ENCODE measurements at regions not wholly inside any gene's neighbourhood (a gene's known extent, or its start where the extent isn't known, plus 50 kb on each side); places are given as distances from the start of the nearest gene placed in this dataset.
"Not testable (repeated sequence)": the region's sequence is repeated elsewhere in the genome, so short reads cannot be mapped to it uniquely, and the experiment has no call there.

DNA sequence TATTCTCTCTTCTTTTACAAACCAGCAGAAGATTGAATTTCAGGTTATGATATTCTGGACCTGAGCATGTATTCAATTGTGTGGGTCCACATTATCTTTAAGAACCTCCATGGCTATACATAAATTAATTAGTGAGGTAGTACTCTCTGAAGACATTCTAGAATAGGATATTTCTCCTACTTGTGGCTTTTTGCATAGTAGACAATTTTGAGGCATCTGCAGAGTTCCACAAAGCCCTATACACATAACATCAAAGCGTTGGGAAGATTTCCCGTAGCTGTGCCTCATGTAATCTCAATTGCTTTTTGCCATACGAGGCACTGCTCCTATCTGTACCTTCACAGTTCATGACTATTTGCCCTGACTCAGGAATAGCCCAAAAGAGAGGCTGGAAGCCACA is 395.4 kb upstream of the RGS17 start:
- DNase-seq: no peak

DNA sequence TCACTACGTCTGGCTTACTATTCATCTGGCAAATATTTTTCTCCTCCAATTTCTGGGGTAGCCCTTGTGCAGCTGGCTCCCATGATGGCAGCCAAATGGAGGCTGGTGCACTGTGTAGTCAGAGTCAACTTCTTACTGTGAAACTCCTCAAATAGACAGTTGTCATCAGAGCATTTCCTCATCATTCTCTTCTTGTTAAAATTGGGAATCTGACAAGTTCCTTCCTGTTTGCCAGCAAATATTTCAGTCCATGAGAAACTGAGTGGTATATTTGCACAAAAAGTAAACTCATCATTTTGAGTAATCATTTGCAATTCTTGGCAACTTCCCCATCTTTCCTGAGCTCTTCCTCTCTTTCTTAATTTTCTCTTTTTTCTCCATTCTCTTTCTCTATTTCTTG is 394.9 kb upstream of the RGS17 start:
- DNase-seq: no peak

DNA sequence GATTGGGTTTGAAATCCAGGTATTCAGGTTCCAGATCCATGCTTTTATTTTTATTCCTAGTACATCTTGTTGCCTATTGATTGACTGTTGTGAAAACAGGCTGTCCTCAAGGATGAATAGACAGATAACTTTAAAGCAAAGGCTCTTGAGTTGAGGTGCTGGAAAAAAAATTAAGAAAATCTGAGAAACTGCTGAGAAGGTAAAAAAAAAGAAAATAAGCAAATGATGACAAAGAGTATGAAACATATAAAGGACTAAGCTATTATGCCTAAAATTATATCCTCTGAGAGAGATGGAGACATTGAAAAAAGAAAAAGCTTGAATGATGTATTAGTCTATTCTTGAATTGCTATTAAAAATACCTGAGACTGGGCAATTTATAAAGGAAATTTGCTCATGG is 392.3 kb upstream of the RGS17 start:
- DNase-seq: no peak

DNA sequence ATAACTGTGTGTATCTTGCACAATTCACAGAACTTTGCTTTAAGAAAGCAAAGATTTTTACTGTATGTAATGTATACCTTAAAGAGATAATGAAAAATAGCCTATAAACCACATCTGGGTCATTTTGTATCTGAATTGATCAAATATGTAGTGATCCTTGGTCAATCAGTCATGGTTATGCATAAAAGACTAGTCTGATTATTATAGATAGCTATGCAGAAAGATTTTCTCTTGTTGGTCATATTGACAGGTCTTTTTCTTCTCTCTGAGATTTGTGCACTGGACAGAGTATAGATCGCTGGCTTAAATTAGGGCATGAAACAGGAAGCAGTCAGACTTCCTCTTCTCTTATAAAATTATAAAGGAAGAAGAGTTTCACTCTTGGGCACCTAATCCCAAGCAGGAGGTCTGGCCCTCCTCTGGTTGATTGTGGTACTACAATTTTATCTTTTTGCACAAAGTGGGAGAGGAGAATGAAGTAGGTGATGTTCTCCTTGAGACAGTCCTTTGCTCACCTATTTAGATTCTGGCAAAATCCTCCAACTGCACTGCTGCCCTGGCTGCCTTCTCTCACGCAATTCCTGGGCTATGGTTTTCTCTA is 380.9 kb upstream of the RGS17 start:
- peak in 1 of 2 experiments; percentile 52 for DNase-seq

DNA sequence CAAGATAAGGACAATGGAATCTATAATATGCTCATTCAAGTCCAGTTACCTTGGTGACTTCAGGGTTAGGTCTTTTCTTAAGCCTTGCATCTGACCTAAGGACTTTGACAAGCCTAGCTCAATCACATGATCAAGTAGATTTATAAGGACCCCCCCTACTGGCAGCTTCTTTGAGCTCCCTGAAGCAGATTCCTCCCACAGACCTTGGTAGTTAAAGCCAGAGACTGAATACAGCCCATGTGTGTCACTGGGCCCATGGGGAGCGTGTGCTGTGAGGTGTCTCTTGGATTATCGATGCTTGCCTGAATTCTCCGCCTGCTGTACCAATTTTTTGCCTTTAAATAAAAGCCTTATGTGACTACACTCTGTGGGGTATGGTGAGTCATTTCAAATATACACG is 372.7 kb upstream of the RGS17 start:
- peak in 1 of 2 experiments; percentile 13 for DNase-seq

DNA sequence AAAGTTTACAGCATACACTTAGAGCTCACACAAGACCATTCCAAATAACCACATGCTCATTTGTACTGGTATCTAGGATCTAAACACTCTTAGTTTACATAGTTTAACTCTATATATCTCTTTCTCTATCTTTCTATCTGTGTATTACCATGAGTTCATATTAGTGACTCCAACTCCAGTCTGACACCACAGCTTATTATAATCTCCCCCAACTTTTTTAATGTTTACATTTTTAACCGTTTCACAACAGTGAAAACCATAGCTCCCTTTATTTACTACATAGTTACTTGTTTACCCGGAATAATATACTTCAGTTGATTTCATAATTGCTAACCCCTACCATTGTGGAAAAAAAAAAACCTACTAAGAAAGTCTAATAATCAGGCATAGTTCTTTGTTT is 362.4 kb upstream of the RGS17 start:
- DNase-seq: no peak

DNA sequence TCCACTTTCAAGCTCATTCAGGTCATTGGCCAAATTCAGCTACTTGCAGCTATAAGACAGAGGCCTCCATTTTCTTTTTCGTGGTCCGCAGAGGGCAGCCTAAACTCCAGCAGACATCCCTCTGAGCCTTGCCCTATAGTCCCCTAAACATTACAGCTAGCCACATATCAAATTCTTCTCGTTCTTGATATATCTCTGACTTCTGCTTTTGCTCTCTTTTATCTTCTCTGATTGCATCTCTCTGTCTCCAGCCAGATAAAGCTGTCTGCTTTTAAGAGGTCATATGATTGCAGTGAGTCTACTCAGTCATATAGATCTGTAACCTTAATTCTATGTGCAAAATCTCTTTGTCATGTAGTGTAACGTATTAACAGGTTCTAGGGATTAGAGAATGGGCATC is 358.4 kb upstream of the RGS17 start:
- DNase-seq: no peak

DNA sequence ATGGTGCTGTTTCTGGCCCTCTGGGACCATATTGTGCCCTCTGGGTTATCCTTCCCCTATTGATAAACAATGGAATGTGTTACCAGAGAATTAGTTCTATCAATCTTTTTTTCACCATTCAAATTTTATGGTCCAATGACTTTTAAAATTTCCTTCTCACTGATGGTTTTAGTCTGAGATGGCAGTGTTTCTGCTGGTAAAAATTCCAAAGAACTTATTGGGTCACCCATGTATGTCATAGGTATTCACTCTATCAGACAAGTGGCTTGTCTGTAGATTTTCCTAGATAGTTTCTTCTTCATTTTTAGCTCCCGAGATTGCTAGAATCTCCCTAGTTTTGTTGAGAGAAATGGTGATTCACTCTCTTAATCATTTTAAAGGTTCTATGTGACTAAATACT is 357.2 kb upstream of the RGS17 start:
- no peak for DNase-seq

DNA sequence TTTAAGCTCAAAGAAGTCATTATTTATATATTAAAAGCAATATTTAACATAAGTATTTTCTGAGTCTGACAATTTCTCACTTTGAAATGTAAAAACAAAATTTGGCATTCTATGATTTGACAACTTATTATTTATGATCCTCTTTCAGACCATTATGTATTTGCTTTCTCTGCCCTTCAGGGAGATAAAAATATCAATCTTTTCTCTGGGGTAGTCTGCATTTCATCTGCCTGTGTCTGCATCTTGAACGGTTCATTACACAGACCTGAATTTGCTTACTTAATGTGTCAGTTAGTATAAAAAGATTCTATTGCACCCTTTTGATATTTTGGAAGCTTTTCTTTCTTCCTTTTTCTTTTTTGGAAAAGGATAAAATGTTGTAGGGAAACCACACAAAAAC is 354.0 kb upstream of the RGS17 start:
- DNase-seq: peak; percentile 16 to 31

DNA sequence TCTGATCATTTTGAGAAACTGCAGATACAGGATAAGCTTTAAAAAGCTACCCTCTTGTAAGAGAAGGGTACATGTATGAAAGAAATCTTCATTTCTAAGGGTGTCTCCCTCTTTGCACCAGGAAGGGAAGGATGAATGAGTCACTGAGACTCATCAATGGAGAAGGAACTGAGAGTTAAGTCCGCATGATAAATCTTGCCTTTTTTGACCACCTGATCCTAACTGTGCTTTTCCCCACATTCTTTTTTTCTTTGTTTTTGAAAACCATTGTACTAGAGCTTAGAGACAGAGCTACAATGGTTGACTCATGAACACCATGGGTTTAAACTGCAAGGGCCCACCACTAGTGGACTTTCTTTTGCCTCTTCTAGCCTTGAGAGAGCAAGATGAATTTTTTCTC is 353.0 kb upstream of the RGS17 start:
- DNase-seq: no peak

DNA sequence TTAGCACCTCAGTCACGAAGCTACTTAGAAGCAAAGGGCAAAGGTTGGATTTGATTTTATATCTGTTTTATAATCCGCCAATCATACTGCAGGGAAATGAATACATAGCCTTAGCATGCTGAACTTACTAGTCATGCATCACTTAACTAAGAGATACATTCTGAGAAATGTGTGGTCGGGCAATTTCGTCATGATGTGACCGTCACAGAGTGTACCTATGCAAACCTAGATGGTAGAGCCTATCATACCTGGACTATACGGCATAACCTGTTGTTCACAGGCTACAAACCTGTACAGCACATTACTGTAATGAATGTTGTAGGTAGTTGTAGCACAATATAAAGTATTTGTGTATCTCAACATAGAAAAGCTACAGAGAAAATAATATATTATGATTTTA is 345.2 kb upstream of the RGS17 start:
- peak; percentile 50 to 64 for DNase-seq

DNA sequence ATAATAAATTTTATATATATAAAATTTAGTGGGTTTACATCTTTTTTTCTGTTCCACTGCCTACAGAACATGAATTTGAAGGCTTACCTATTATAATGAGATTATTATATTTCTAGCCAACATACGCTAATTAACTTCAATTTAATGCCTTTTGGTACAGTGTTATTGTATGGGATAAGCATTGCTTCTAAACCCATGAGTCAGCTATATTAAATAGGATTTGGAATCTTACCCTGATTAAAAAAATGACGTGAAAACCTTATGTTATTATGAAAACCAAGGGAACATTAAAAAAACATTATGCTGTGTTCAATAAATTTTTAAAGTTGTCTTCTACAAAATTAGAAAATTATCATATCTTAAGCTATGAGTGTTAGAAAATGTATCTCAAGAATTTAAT is 334.0 kb upstream of the RGS17 start:
- DNase-seq: no peak

DNA sequence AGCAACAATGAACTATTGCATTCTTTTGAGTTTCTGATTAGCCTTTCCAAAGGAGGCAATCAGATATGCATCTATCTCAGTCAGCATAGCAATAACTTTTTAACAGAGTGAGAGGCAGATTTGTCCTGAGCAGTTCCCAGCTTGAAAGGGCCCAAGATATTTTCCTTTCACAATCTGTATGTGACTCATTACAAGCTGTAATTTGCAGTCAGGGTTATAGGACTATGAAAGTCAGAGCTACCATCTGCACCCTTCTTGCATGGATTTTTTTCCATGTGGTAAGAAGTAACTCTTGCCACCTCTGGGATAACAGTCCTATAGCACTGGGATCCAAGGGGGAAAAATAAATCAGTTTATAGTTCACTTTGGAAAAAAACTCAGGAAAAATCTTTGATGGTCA is 318.2 kb upstream of the RGS17 start:
- no peak for DNase-seq

DNA sequence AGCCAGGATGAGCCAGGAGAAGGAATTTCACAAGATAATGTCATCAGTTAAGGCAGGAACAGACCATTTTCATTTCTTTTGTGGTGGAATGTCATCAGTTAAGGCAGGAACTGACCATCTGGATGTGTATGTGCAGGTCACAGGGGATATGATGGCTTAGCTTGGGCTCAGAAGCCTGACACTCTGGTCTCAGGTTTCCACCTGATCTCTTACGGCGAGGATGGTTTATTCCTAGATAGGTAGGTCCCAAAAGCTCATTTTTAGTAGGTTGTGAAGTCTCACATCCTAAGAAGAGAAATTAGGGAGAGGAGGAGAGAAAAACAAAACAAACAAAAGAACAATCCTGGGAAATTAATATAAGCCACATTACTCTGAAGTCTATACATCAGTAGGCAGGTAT is 311.7 kb upstream of the RGS17 start:
- not testable (repeated sequence) for DNase-seq

DNA sequence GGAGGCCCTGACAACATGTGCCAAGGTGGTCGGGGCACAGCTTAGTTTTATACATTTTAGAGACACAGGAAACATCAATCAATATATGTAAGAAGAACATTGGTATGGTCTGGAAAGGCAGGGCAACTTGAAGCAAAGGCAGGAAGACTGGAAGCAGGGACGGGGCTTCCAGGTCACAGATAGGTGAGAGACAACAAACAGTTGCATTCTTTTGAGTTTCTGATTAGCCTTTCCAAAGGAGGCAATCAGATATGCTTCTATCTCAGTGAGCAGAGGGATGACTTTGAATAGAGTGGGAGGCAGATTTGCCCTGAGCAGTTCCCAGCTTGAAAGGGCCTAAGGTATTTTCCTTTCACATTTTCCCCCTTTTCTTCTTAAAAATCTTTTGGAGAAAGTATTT is 311.0 kb upstream of the RGS17 start:
- DNase-seq: no peak

DNA sequence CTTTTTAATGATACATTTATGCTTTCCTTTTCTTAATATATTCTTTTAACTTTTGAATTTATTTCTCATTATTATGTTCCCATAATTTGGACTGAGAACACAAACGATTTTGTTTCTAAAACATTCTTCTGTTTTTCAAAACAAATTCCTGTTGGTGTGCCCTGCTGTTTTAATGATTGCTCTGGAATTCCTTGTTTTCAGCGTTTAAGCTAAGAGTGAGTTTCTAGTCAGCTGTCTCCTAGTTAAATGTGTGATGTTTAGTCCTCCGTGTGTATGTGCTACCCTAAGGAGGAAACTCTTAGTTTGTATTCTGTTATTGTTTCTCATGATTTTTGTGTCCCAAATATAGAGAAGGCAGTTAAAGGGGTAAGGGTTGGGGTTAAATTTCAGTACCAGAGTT is 306.1 kb upstream of the RGS17 start:
- DNase-seq: no peak

DNA sequence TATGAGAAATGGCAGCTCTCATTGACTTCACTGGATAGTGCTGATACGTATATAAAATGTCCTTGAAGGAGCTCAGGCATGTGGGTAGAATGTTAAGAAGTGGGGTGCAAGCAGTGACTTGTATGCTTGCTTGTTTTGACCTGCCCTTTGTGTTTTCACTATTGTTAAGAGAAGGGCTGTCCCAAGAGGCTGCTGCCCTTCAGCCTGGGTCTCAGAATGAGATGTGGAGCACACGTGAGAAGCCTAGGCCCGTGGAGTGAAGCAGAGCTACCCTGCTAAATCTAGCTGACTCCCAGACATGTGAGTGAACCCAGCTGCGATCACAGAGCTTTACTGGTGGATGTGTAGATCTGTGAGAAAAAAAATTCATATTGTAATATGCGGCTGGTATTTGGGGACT is 305.3 kb upstream of the RGS17 start:
- no peak for DNase-seq

DNA sequence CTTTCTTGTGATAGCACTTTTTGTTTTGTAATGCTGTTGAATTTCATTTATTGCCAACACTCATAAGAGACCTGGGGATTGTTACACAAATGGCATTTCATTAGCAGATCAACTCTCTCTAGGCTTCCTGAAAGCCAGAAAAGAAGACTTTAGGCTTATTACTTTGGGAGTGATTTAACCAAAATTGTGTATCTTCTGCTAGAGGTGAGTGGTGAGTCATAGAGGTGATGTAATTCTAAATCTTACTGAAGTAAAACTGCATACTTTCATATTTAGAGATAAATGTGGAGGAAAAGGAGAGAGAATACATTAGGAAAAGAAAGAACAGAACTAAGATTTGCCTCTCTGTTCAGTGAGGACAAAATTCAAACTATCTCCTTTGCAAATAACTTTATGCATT is 304.7 kb upstream of the RGS17 start:
- DNase-seq: no peak

DNA sequence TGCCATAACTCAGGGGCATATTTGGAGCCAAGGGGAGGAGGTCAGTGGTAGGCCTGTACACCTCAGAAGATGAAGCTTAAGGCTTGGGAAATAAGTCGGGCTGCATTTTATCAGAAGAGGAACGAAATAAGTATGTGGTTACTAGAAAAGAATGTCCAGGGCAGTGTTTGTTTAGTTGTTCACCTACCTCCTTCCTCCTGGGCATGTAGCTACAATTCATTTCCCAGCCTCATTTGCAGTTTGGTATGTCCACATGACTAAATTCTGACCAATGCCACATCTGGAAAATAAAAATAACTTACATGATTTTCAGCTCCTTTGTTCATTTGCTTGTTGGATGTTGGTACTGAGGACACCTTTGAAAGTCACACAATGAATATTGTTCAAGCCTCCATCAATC is 294.5 kb upstream of the RGS17 start:
- DNase-seq: no peak

DNA sequence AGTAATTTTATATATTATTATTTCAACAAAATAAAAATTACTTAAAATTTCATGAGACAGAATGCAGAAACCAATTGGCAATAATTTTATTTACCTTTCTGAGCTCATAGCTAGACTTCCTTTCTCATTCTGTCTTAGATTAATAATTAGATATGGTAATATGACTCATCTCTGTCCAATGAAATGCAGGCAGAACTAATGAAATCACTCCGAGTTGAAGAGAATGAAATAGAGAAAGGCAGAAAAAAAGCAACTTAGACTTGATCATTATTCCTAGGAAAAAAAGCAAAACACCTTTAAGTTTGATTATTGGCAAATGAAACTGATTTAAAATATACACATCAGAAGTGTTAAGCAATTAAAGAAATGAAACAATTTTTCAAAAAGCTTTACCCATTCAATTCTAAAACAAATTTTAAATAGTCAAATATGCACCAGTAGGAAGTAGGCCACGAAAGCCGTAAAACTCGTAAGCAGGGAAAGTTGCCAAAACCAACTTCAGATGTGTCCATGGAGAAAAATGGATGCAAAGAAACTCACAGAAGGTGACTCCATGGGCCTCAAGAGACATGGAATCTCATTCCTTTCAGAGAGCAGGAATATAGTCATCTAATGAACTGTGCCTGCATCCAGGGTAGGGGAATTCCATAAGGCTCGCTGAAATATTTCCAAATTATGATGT is 293.8 kb upstream of the RGS17 start:
- no peak for DNase-seq

DNA sequence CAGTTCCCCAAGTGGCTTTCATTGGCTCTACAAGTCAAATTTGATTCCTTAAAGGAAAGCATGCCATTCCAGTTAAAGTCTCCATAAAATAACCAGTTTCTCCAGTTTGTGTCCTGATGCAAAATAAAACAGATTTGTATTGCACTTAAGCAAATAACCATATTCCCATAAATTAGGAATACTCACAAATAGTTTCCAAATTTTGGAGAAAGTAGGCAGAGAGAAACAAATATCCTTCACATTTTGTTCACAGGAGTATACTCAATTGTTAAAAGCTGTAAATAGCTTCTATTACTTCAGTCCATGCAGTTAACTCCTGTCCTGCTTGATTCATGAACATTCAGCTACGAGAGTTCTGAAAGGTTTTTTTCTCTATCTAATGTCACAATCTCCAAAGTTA is 281.4 kb upstream of the RGS17 start:
- no peak for DNase-seq

DNA sequence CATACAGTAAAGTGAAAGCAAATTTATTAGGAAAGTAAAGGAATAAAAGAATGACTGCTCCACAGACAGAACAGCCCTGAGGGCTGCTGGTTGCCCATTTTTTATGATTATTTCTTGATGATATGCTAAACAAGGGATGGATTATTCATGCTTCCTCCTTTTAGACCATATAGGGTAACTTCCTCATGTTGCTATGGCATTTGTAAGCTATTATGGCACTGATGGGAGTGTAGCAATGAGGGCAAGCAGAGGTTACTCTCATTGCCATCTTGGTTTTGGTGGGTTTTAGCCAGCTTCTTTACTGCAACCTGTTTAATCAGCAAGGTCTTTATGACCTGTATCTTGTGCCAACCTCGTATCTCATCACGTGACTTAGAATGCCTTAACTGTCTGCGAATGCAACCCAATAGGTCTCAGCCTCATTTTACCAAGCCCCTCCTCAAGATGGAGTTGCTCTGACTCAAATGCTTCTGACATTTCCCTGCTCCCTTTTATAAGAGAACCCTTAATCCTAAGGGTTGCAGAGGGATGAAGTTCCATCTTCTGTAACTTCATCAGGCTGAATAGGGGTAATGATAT is 280.1 kb upstream of the RGS17 start:
- DNase-seq: no peak

DNA sequence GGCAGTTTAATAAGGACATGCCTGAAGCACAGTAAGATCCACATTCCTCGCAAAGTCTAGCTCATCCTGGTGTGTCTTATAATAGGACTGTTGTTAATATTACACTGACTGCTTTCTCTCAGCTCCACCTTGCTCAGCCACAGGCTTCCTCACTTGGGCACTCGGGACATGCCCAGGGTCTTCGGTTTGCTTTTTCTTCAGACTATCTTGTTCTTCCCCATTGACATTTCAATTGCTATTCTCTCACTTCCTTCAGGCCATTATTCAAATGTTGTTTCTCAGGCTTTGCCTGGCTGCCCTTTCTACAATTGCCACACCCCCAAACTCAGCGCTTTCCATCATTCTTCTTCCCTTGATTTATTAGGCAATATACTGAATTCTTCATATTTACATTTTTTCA is 274.8 kb upstream of the RGS17 start:
- no peak for DNase-seq

DNA sequence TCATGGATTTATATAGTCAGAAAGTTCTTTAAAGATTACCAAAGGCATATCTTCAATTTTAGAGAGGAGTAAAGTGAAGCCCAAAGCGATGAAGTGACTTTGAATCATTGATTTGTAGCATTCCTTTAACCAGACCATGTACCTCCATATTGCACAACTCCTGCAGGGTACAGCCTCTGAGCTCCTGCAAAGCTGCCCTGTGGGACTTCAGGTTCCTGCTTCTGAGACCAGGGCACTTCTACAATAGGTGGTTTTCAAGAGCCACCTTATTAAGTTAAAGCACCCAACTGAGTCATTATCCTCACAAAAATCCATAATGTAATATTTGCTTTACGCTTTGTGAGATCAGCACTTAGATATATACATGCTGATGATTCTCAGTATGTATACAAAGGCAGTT is 270.7 kb upstream of the RGS17 start:
- no peak for DNase-seq

DNA sequence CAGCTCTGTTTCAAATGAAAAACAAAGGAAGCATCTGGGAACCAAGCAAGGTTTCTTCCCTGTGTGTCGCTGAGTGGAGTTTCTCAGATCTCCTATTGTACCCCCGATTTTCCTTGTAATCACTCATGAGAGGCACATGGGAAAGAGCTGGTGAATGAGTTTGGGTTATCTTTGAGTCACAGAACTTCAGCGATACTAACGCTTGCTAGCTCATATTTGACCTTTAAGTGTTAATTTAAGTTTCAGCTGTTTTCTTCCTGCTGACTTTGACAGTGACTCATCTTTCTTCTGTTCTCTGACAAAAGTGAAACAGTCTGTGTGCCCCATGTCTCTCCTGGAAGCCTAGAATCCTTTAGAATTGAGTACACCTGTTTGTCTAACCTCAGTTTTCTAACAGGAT is 261.1 kb upstream of the RGS17 start:
- no peak for DNase-seq
